ENCODE measurements at regions not wholly inside any gene's neighbourhood (a gene's known extent, or its start where the extent isn't known, plus 50 kb on each side); places are given as distances from the start of the nearest gene placed in this dataset.

DNA sequence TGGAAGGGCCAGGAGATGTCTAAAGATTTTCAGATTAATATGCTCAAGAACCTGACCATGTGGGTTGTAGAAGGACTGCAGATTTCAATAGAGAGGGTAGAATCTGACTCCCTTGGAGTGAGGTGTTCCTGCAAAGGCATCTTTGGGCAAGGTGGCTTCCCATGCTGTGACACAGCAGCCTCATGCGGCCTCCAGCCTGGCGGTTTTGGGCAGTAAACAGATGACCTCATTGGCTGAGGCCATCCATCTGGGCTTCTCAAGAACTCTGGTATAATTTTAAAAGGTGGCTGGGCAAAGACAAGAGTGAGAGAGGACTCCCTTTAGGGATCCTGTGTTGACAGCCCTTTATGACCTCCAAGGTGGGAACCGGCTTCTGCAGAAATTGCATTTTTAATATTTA lies 90.3 kb upstream of the ERCC6L2 start:
- Histone ChIP-seq H3K27ac (ENCODE audit: insufficient read depth, low read length) (no peak overlapping the region), H2AFZ (replicated peaks; ENCODE audit: low read length, poor library complexity) (no peak overlapping the region), H4K20me1 (ENCODE audit: insufficient read depth, low read length) (no peaks in the 10 kb centered on the region), H2AK9ac (replicated peaks; ENCODE audit: low read depth, low read length, poor library complexity) (no peak overlapping the region), H3K4me3 (ENCODE audit: insufficient read depth, low read depth, low read length) (no peak overlapping the region), H3K9me3 (ENCODE audit: control insufficient read depth, insufficient read depth, low read length) (no peaks in the 10 kb centered on the region), H2AK5ac (ENCODE audit: low read depth, low read length) (no peak overlapping the region), H4K5ac (ENCODE audit: low read depth, low read length) (no peak overlapping the region), H2BK15ac (ENCODE audit: low read depth, low read length) (no peak overlapping the region), H4K91ac (ENCODE audit: insufficient read depth, low read depth, low read length) (no peak overlapping the region), H3K18ac (ENCODE audit: low read depth, low read length) (no peak overlapping the region), H4K8ac (ENCODE audit: low read depth in 2 of 2, low read length in 2 of 2) (no peak overlapping the region), H3K4me2 (ENCODE audit: low read depth, low read length) (no peak overlapping the region), H2BK5ac (ENCODE audit: low read depth, low read length, poor library complexity, severe bottlenecking) (no peak overlapping the region), H3K9me1 (ENCODE audit: insufficient read depth, low read length) (no peaks in the 10 kb centered on the region), H3K4ac (ENCODE audit: low read depth, low read length) (no peak overlapping the region), H3K23ac (ENCODE audit: low read depth, low read length) (no peak overlapping the region), H2BK20ac (ENCODE audit: low read depth, low read length) (no peak overlapping the region), H3K9ac (ENCODE audit: low read depth, low read length) (no peak overlapping the region), H3K27me3 (ENCODE audit: control insufficient read depth, insufficient read depth, low read length) (peaks cover 17% of the 10 kb centered on the region), H2BK120ac (ENCODE audit: low read depth, low read length) (no peak overlapping the region), H3K36me3 (ENCODE audit: control insufficient read depth, insufficient read depth, low read length) (no peaks in the 10 kb centered on the region), H3K14ac (replicated peaks; ENCODE audit: low read depth, low read length) (no peak overlapping the region), H3K79me1 (ENCODE audit: low read depth in 1 of 2, low read length in 2 of 2) (no peaks in the 10 kb centered on the region), H3K56ac (ENCODE audit: extremely low read depth, insufficient read depth, low read length) (no peak overlapping the region), H3K4me1 (ENCODE audit: control insufficient read depth, insufficient read depth, low read length) (peaks cover 2% of the 10 kb centered on the region; the same call in 1 of the 2 replicates)
- dilution Hi-C loops (cut with HindIII; ENCODE audit: low sequenced_read_pairs, unreplicated experiment), result no loop called here
- intact Hi-C loops (cut with micrococcal nuclease), result no loop called here
- ChIA-PET CTCF (interaction anchor here (0.6 kb wide), 1 partner anchor 24 kb away, joined by 3 read pairs; no protein-coding TSS in a partner anchor), POLR2A (ENCODE audit: unreplicated experiment) (interaction anchor here (0.6 kb wide), 1 partner anchor 429 kb away, joined by 3 read pairs; no protein-coding TSS in a partner anchor)
- no peak for TF ChIP-seq CTCF (conservative IDR thresholded peaks at IDR 0.05; ENCODE audit: low read depth, low read length)
- no peak for TF ChIP-seq BHLHE40 (IDR thresholded peaks at IDR 0.05; ENCODE audit: low read depth, low read length)
- no peak for TF ChIP-seq POLR2A (IDR thresholded peaks at IDR 0.05; ENCODE audit: low read depth, low read length)
- TF ChIP-seq MAFK (IDR thresholded peaks at IDR 0.05; ENCODE audit: low read depth, low read length), result no peak
- no peak for TF ChIP-seq NFE2L2 (IDR thresholded peaks at IDR 0.05; ENCODE audit: low read depth, low read length)
- no peak for TF ChIP-seq MXI1 (IDR thresholded peaks at IDR 0.05; ENCODE audit: borderline replicate concordance, low read depth, low read length)
- TF ChIP-seq RAD21 (IDR thresholded peaks at IDR 0.05; ENCODE audit: low read length), result no peak
- no peak for TF ChIP-seq USF2 (IDR thresholded peaks at IDR 0.05; ENCODE audit: low read depth, low read length)
- no peak for TF ChIP-seq CHD1 (IDR thresholded peaks at IDR 0.05; ENCODE audit: low read depth, low read length)
- no peak for TF ChIP-seq RFX5 (IDR thresholded peaks at IDR 0.05; ENCODE audit: low read depth, low read length)
- TF ChIP-seq MAZ (IDR thresholded peaks at IDR 0.05; ENCODE audit: borderline replicate concordance, low read depth, low read length), result no peak
- no peak for TF ChIP-seq FOS (IDR thresholded peaks at IDR 0.05; ENCODE audit: low read depth, low read length)
- no peak for TF ChIP-seq RCOR1 (IDR thresholded peaks at IDR 0.05; ENCODE audit: insufficient replicate concordance, low read length)
- peak; percentile 52 for DNase-seq
- WGBS, 2 experiments (ENCODE audit: extremely low coverage in 2 of 2, insufficient read length in 1 of 2), result no CpG with 5 or more reads among the region's 3 CpGs
- no TSS peak for BruUV-seq (replicated peaks)
- in situ Hi-C loops (cut with MboI; ENCODE audit: low sequenced_read_pairs), result no loop called here
- ATAC-seq (ENCODE audit: low read depth), result peak; percentile 54
